Activated T-cell treated with anti-CD3 and anti-CD28 coated beads, Interleukin-2, amount 50 U/mL, for 24 hours (primary cell): ENCODE measurements at regions not wholly inside any gene's neighbourhood (a gene's known extent, or its start where the extent isn't known, plus 50 kb on each side); places are given as distances from the start of the nearest gene placed in this dataset.
A peak's percentile ranks its signal among the peaks of the same experiment; 100 is the strongest.
"Not testable (repeated sequence)": the region's sequence is repeated elsewhere in the genome, so short reads cannot be mapped to it uniquely, and the experiment has no call there.

Experiments
- DNase-seq: peaks from one replicate; pipeline ENCODE4 v3.0.0-alpha.2; 2020
- H3K27ac Mint-ChIP-seq: 2 replicates; pipeline ENCODE4 v1.8.0; 2020; ENCODE audit warnings: mild to moderate bottlenecking, mixed read lengths
- H3K27me3 Mint-ChIP-seq: 2 replicates; pipeline ENCODE4 v1.8.0; 2020; ENCODE audit warnings: mixed read lengths
- H3K36me3 Mint-ChIP-seq: 2 replicates; pipeline ENCODE4 v1.8.0; 2020; ENCODE audit warnings: low read depth, mixed read lengths
- H3K4me1 Mint-ChIP-seq: 2 replicates; pipeline ENCODE4 v1.8.0; 2020; ENCODE audit warnings: low read depth, mixed read lengths
- H3K4me3 Mint-ChIP-seq: 2 replicates; pipeline ENCODE4 v1.8.0; 2020; ENCODE audit warnings: mild to moderate bottlenecking, moderate library complexity, mixed read lengths
- H3K9me3 Mint-ChIP-seq: 2 replicates; pipeline ENCODE4 v1.8.0; 2020; ENCODE audit warnings: mixed read lengths

- no peak overlapping the region for H3K4me3 Mint-ChIP-seq
- DNase-seq = no peak
- no peak overlapping the region for H3K27ac Mint-ChIP-seq
- no peaks in the 10 kb centered on the region for H3K27me3 Mint-ChIP-seq
- peaks cover 8% of the 10 kb centered on the region for H3K36me3 Mint-ChIP-seq
- peaks cover 36% of the 10 kb centered on the region for H3K9me3 Mint-ChIP-seq
- peaks cover 10% of the 10 kb centered on the region for H3K4me1 Mint-ChIP-seq
Measured at GRCh38 chr12:31906557-31907301, 52.5 kb upstream of the RESF1 start.

- no peaks in the 10 kb centered on the region for H3K27me3 Mint-ChIP-seq
- peaks cover 21% of the 10 kb centered on the region for H3K4me1 Mint-ChIP-seq
- DNase-seq = no peak
- peaks cover 36% of the 10 kb centered on the region for H3K9me3 Mint-ChIP-seq
- H3K4me3 Mint-ChIP-seq = no peak overlapping the region
- H3K27ac Mint-ChIP-seq = no peak overlapping the region
- peaks cover 19% of the 10 kb centered on the region for H3K36me3 Mint-ChIP-seq
Measured at GRCh38 chr12:31903025-31903424, 56.2 kb upstream of the RESF1 start.

GRCh38 chr12:31900271-31900670, 58.9 kb upstream of the RESF1 start:
- H3K36me3 Mint-ChIP-seq = peaks cover 36% of the 10 kb centered on the region
- no peak for DNase-seq
- H3K9me3 Mint-ChIP-seq = peaks cover 33% of the 10 kb centered on the region
- H3K4me1 Mint-ChIP-seq = peaks cover 38% of the 10 kb centered on the region
- no peak overlapping the region for H3K27ac Mint-ChIP-seq
- no peaks in the 10 kb centered on the region for H3K27me3 Mint-ChIP-seq
- no peak overlapping the region for H3K4me3 Mint-ChIP-seq

GRCh38 chr12:31899109-31899508, 60.1 kb upstream of the RESF1 start:
- Mint-ChIP-seq H3K36me3 (peaks cover 47% of the 10 kb centered on the region), H3K4me3 (no peak overlapping the region), H3K27ac (no peak overlapping the region), H3K9me3 (peaks cover 39% of the 10 kb centered on the region), H3K4me1 (peaks cover 47% of the 10 kb centered on the region), H3K27me3 (no peaks in the 10 kb centered on the region)
- no peak for DNase-seq

- peaks cover 52% of the 10 kb centered on the region for H3K4me1 Mint-ChIP-seq
- H3K4me3 Mint-ChIP-seq = peak overlapping the region; percentile 7
- H3K27me3 Mint-ChIP-seq = no peaks in the 10 kb centered on the region
- peaks cover 37% of the 10 kb centered on the region for H3K9me3 Mint-ChIP-seq
- peak; percentile 42 for DNase-seq
- peak overlapping the region; percentile 95 for H3K27ac Mint-ChIP-seq
- peaks cover 57% of the 10 kb centered on the region for H3K36me3 Mint-ChIP-seq
Measured at GRCh38 chr12:31897781-31898503, 61.3 kb upstream of the RESF1 start.

GRCh38 chr12:31897092-31897491, 62.1 kb upstream of the RESF1 start:
- H3K4me3 Mint-ChIP-seq = peak overlapping the region; percentile 51
- not testable (repeated sequence) for DNase-seq, H3K27me3 Mint-ChIP-seq
- peaks cover 55% of the 10 kb centered on the region for H3K4me1 Mint-ChIP-seq
- peaks cover 65% of the 10 kb centered on the region for H3K36me3 Mint-ChIP-seq
- H3K27ac Mint-ChIP-seq = peak overlapping the region; percentile 95
- peaks cover 39% of the 10 kb centered on the region for H3K9me3 Mint-ChIP-seq

- H3K27ac Mint-ChIP-seq = peak overlapping the region; percentile 95
- H3K4me1 Mint-ChIP-seq = peaks cover 56% of the 10 kb centered on the region
- peak; percentile 73 for DNase-seq
- H3K4me3 Mint-ChIP-seq = peak overlapping the region; percentile 51
- H3K9me3 Mint-ChIP-seq = peaks cover 40% of the 10 kb centered on the region
- peaks cover 67% of the 10 kb centered on the region for H3K36me3 Mint-ChIP-seq
- H3K27me3 Mint-ChIP-seq = no peaks in the 10 kb centered on the region
Measured at GRCh38 chr12:31896514-31897039, 62.6 kb upstream of the RESF1 start.

- Mint-ChIP-seq H3K4me3 (peak overlapping the region; percentile 29), H3K27ac (peak overlapping the region; percentile 95), H3K36me3 (peaks cover 76% of the 10 kb centered on the region), H3K27me3 (no peaks in the 10 kb centered on the region), H3K9me3 (peaks cover 43% of the 10 kb centered on the region), H3K4me1 (peaks cover 65% of the 10 kb centered on the region)
- DNase-seq = no peak
Measured at GRCh38 chr12:31895449-31896150, 63.6 kb upstream of the RESF1 start.

- H3K36me3 Mint-ChIP-seq = peaks cover 82% of the 10 kb centered on the region
- peak overlapping the region; percentile 57 for H3K27ac Mint-ChIP-seq
- H3K27me3 Mint-ChIP-seq = no peaks in the 10 kb centered on the region
- DNase-seq = no peak
- peaks cover 49% of the 10 kb centered on the region for H3K9me3 Mint-ChIP-seq
- H3K4me1 Mint-ChIP-seq = peaks cover 60% of the 10 kb centered on the region
- H3K4me3 Mint-ChIP-seq = no peak overlapping the region
Measured at GRCh38 chr12:31890295-31891285, 68.6 kb upstream of the RESF1 start.

- Mint-ChIP-seq H3K4me1 (peaks cover 41% of the 10 kb centered on the region), H3K36me3 (peaks cover 63% of the 10 kb centered on the region), H3K9me3 (peaks cover 48% of the 10 kb centered on the region), H3K4me3 (no peak overlapping the region), H3K27me3 (no peaks in the 10 kb centered on the region), H3K27ac (peak overlapping the region; percentile 7)
- DNase-seq = no peak
Measured at GRCh38 chr12:31887109-31887811, 72.0 kb upstream of the RESF1 start.

GRCh38 chr12:31882682-31883081, 76.5 kb upstream of the RESF1 start:
- Mint-ChIP-seq H3K4me1 (peaks cover 21% of the 10 kb centered on the region), H3K36me3 (peaks cover 36% of the 10 kb centered on the region), H3K9me3 (peaks cover 34% of the 10 kb centered on the region)
- H3K4me3 Mint-ChIP-seq, DNase-seq, H3K27ac Mint-ChIP-seq, H3K27me3 Mint-ChIP-seq: not testable (repeated sequence)

GRCh38 chr12:31880340-31880739, 78.9 kb upstream of the RESF1 start:
- H3K4me1 Mint-ChIP-seq = peaks cover 21% of the 10 kb centered on the region
- H3K27me3 Mint-ChIP-seq = no peaks in the 10 kb centered on the region
- no peak overlapping the region for H3K4me3 Mint-ChIP-seq
- H3K27ac Mint-ChIP-seq = no peak overlapping the region
- peaks cover 19% of the 10 kb centered on the region for H3K9me3 Mint-ChIP-seq
- DNase-seq = no peak
- H3K36me3 Mint-ChIP-seq = peaks cover 21% of the 10 kb centered on the region

GRCh38 chr12:31877884-31878283, 81.3 kb upstream of the RESF1 start:
- no peak overlapping the region for H3K27ac Mint-ChIP-seq
- H3K9me3 Mint-ChIP-seq = peaks cover 16% of the 10 kb centered on the region
- H3K4me3 Mint-ChIP-seq = no peak overlapping the region
- H3K4me1 Mint-ChIP-seq = peaks cover 34% of the 10 kb centered on the region
- no peak for DNase-seq
- no peaks in the 10 kb centered on the region for H3K27me3 Mint-ChIP-seq
- peaks cover 19% of the 10 kb centered on the region for H3K36me3 Mint-ChIP-seq
